ENCODE measurements at regions not wholly inside any gene's neighbourhood (a gene's known extent, or its start where the extent isn't known, plus 50 kb on each side); places are given as distances from the start of the nearest gene placed in this dataset.

- Histone ChIP-seq H3K36me3 (replicated peaks; ENCODE audit: insufficient read depth, low read depth) (no peaks in the 10 kb centered on the region), H3K9me3 (ENCODE audit: low read depth) (no peaks in the 10 kb centered on the region), H4K20me1 (ENCODE audit: insufficient read depth, poor library complexity, severe bottlenecking) (no peaks in the 10 kb centered on the region), H3K4me3 (no peak overlapping the region), H3K9me2 (replicated peaks; ENCODE audit: insufficient read depth) (no peaks in the 10 kb centered on the region), H3K4me2 (no peak overlapping the region), H3K27ac (no peak overlapping the region), H3K79me2 (no peaks in the 10 kb centered on the region), H3K27me3 (no peaks in the 10 kb centered on the region), H2AFZ (no peak overlapping the region), H3K4me1 (ENCODE audit: insufficient read depth) (no peaks in the 10 kb centered on the region)
- TF ChIP-seq EZH2 (IDR thresholded peaks at IDR 0.05; ENCODE audit: borderline replicate concordance) (no peak), EZH2phosphoT487 (IDR thresholded peaks at IDR 0.05; ENCODE audit: low read depth, severe bottlenecking, unreplicated experiment) (no peak), CTCF (IDR thresholded peaks at IDR 0.05; ENCODE audit: poor library complexity) (no peak)
- DNase-seq (ENCODE audit: low spot score): no peak
Observed at GRCh38 chr5:58317808-58318207, 142.1 kb downstream of the PLK2 start.

GRCh38 chr5:58317009-58317408, 142.9 kb downstream of the PLK2 start:
- Histone ChIP-seq H3K9me3 (ENCODE audit: low read depth) (no peaks in the 10 kb centered on the region), H3K27me3 (no peaks in the 10 kb centered on the region), H2AFZ (no peak overlapping the region), H3K4me1 (ENCODE audit: insufficient read depth) (no peaks in the 10 kb centered on the region), H3K27ac (no peak overlapping the region), H3K79me2 (no peaks in the 10 kb centered on the region), H3K4me3 (no peak overlapping the region), H4K20me1 (ENCODE audit: insufficient read depth, poor library complexity, severe bottlenecking) (no peaks in the 10 kb centered on the region), H3K36me3 (replicated peaks; ENCODE audit: insufficient read depth, low read depth) (no peaks in the 10 kb centered on the region), H3K4me2 (no peak overlapping the region), H3K9me2 (replicated peaks; ENCODE audit: insufficient read depth) (no peaks in the 10 kb centered on the region)
- WGBS (ENCODE audit: low lambda C conversion rate, missing lambda C conversion rate): 90% methylated on average over 7 of the region's 7 CpGs
- TF ChIP-seq EZH2 (IDR thresholded peaks at IDR 0.05; ENCODE audit: borderline replicate concordance): no peak
- no peak for TF ChIP-seq CTCF (IDR thresholded peaks at IDR 0.05; ENCODE audit: poor library complexity)
- no peak for TF ChIP-seq EZH2phosphoT487 (IDR thresholded peaks at IDR 0.05; ENCODE audit: low read depth, severe bottlenecking, unreplicated experiment)
- DNase-seq (ENCODE audit: low spot score): no peak

- H2AFZ ChIP-seq: no peak overlapping the region
- WGBS (ENCODE audit: low lambda C conversion rate, missing lambda C conversion rate): 95% methylated on average over 1 of the region's 1 CpG
- no peaks in the 10 kb centered on the region for H3K27me3 ChIP-seq
- H3K79me2 ChIP-seq: no peaks in the 10 kb centered on the region
- H3K9me3 ChIP-seq (ENCODE audit: low read depth): no peaks in the 10 kb centered on the region
- no peaks in the 10 kb centered on the region for H4K20me1 ChIP-seq (ENCODE audit: insufficient read depth, poor library complexity, severe bottlenecking)
- no peaks in the 10 kb centered on the region for H3K9me2 ChIP-seq (replicated peaks; ENCODE audit: insufficient read depth)
- H3K27ac ChIP-seq: no peak overlapping the region
- no peak for DNase-seq (ENCODE audit: low spot score)
- H3K4me2 ChIP-seq: no peak overlapping the region
- TF ChIP-seq EZH2phosphoT487 (IDR thresholded peaks at IDR 0.05; ENCODE audit: low read depth, severe bottlenecking, unreplicated experiment): no peak
- no peak for TF ChIP-seq CTCF (IDR thresholded peaks at IDR 0.05; ENCODE audit: poor library complexity)
- TF ChIP-seq EZH2 (IDR thresholded peaks at IDR 0.05; ENCODE audit: borderline replicate concordance): no peak
- no peaks in the 10 kb centered on the region for H3K4me1 ChIP-seq (ENCODE audit: insufficient read depth)
- no peaks in the 10 kb centered on the region for H3K36me3 ChIP-seq (replicated peaks; ENCODE audit: insufficient read depth, low read depth)
- H3K4me3 ChIP-seq: no peak overlapping the region
Observed at GRCh38 chr5:58315794-58316193, 144.1 kb downstream of the PLK2 start.

Measured in hepatocyte (in vitro differentiated cells).